HCT116 (cell line): ENCODE measurements at regions not wholly inside any gene's neighbourhood (a gene's known extent, or its start where the extent isn't known, plus 50 kb on each side); places are given as distances from the start of the nearest gene placed in this dataset.

Experiments
- ATAC-seq: fragments of 200-7000 bp; cut with Tn5 transposase; 2 replicates; pipeline ENCODE4 v1.9.1; 2020; ENCODE audit warnings: mild to moderate bottlenecking, moderate library complexity
- BruUV-seq: library from RNA; stranded (reverse); fragments of 400-500 nt; replicated peaks from 2 replicates; lab custom pipeline; 2021; lab: Mats Ljungman, UMichigan
- CTCF ChIA-PET: fragments of 300-600 bp; sonication (Branson Sonifier 250); formaldehyde crosslinking; loops from one replicate; lab custom pipeline; 2021; ENCODE audit warnings: antibody characterized with exemption; lab: Charles Lee
- POLR2A ChIA-PET: fragments of 300-600, 350-600 bp; sonication (Branson Sonifier 250); formaldehyde crosslinking; loops from one replicate; lab custom pipeline; 2021; ENCODE audit warnings: antibody characterized with exemption; lab: Charles Lee
- RAD21 ChIA-PET, 2 experiments: fragments of 300-600 bp; sonication (Branson Sonifier 250); formaldehyde crosslinking; loops; one replicate each; lab custom pipeline; 2023; ENCODE audit warnings: low total read pairs in 2 of 2; ENCODE audit not compliant: uncharacterized antibody in 2 of 2, unreplicated experiment in 2 of 2, low non-redundant PET in 1 of 2; lab: Charles Lee
- DNase-seq: peaks from one replicate; pipeline ENCODE4 v3.0.0-alpha.2; 2010; ENCODE audit warnings: low read depth, low spot score
- H2AFZ ChIP-seq: fragments of 200-600 bp; shearing (Covaris generic), sonication (generic); 2 replicates; pipeline ENCODE4 v1.6.1; 2017; ENCODE audit warnings: low read depth, mixed run types, mixed read lengths, antibody characterized with exemption, low read length; ENCODE audit not compliant: poor library complexity, severe bottlenecking
- H3K27ac ChIP-seq: 2 replicates; pipeline ENCODE4 v1.5.1; 2012; ENCODE audit warnings: low read depth, low read length
- H3K27me3 ChIP-seq: fragments of 200-600 bp; sonication (generic); 2 replicates; pipeline ENCODE4 v1.6.1; 2016; ENCODE audit warnings: mixed run types, low read length, mixed read lengths; ENCODE audit not compliant: insufficient read depth
- H3K36me3 ChIP-seq, 2 experiments: fragments of 200-500 bp in 1 of 2; fragments of 200-600 bp in 1 of 2; sonication (Bioruptor generic) in 1 of 2; sonication (generic) in 1 of 2; 2 replicates each; pipeline versions ENCODE4 v1.5.1 to v1.6.1; 2014 to 2016; ENCODE audit warnings: low read length in 2 of 2, inconsistent platforms in 1 of 2, mixed read lengths in 1 of 2, mixed run types in 1 of 2; ENCODE audit not compliant: insufficient read depth in 2 of 2, control insufficient read depth in 1 of 2
- H3K4me1 ChIP-seq, 2 experiments: fragments of 200-600 bp in 1 of 2; sonication (generic) in 1 of 2; 2 replicates each; pipeline versions ENCODE4 v1.5.1 to v1.6.1; 2012 to 2017; ENCODE audit warnings: low read length in 2 of 2, inconsistent platforms in 1 of 2, mild to moderate bottlenecking in 1 of 2, mixed read lengths in 1 of 2, mixed run types in 1 of 2, moderate library complexity in 1 of 2; ENCODE audit not compliant: insufficient read depth in 2 of 2, control insufficient read depth in 1 of 2
- H3K4me2 ChIP-seq: fragments of 200-600 bp; sonication (generic); 2 replicates; pipeline ENCODE4 v1.6.1; 2017; ENCODE audit warnings: mixed run types, low read length, mixed read lengths
- H3K4me3 ChIP-seq, 2 experiments: fragments of 200-600 bp in 1 of 2; sonication (generic) in 1 of 2; replicated peaks in 1 of 2; 2 replicates each; pipeline ENCODE4 v1.5.1; 2011 to 2016; ENCODE audit warnings: low read length in 2 of 2, control low read depth in 1 of 2, low read depth in 1 of 2, mild to moderate bottlenecking in 1 of 2, mixed read lengths in 1 of 2, mixed run types in 1 of 2
- H3K79me2 ChIP-seq: fragments of 200-600 bp; sonication (generic); 2 replicates; pipeline ENCODE4 v1.6.1; 2017; ENCODE audit warnings: mild to moderate bottlenecking, mixed run types, low read length, moderate library complexity, mixed read lengths; ENCODE audit not compliant: insufficient read depth
- H3K9ac ChIP-seq: fragments of 200-600 bp; sonication (generic); 2 replicates; pipeline ENCODE4 v1.6.1; 2016; ENCODE audit warnings: low read length, mixed read lengths
- H3K9me2 ChIP-seq: fragments of 200-600 bp; sonication (generic), shearing (Covaris generic); 2 replicates; pipeline ENCODE4 v1.6.1; 2017; ENCODE audit warnings: mixed run types, mild to moderate bottlenecking, moderate library complexity; ENCODE audit not compliant: insufficient read depth
- H3K9me3 ChIP-seq, 2 experiments: fragments of 200-500 bp in 1 of 2; fragments of 200-600 bp in 1 of 2; sonication (Bioruptor generic) in 1 of 2; sonication (generic) in 1 of 2; 2 replicates each; pipeline ENCODE4 v1.6.1; 2014 to 2017; ENCODE audit warnings: low read length in 2 of 2, mixed read lengths in 2 of 2, inconsistent platforms in 1 of 2, low read depth in 1 of 2, mild to moderate bottlenecking in 1 of 2, mixed run types in 1 of 2, moderate library complexity in 1 of 2; ENCODE audit not compliant: control insufficient read depth in 1 of 2, insufficient read depth in 1 of 2
- H4K20me1 ChIP-seq: fragments of 200-600 bp; sonication (generic), shearing (Covaris generic); 2 replicates; pipeline ENCODE4 v1.6.1; 2017; ENCODE audit warnings: mixed run types, mild to moderate bottlenecking, moderate library complexity; ENCODE audit not compliant: insufficient read depth
- EZH2phosphoT487 ChIP-seq: fragments of 200-600 bp; IDR thresholded peaks from 2 replicates; pipeline ENCODE4 v1.6.1; 2018; ENCODE audit warnings: antibody characterized with exemption, borderline replicate concordance
- POLR2A ChIP-seq: IDR thresholded peaks from 2 replicates; pipeline ENCODE4 v1.7.0; 2011; ENCODE audit warnings: borderline replicate concordance; ENCODE audit not compliant: insufficient read depth, insufficient read length; ENCODE audit errors: extremely low read depth
- REST ChIP-seq: IDR thresholded peaks from 2 replicates; pipeline ENCODE4 v1.6.1; 2012; ENCODE audit warnings: low read depth
- SP1 ChIP-seq: IDR thresholded peaks from 2 replicates; pipeline ENCODE4 v1.6.1; 2012; ENCODE audit warnings: low read depth
- SRF ChIP-seq: IDR thresholded peaks from 2 replicates; pipeline ENCODE4 v1.6.1; 2012; ENCODE audit warnings: low read depth
- ZBTB33 ChIP-seq: IDR thresholded peaks from 2 replicates; pipeline ENCODE4 v1.6.1; 2011; ENCODE audit warnings: mild to moderate bottlenecking, low read length, moderate library complexity; ENCODE audit not compliant: insufficient replicate concordance; ENCODE audit errors: extremely low read depth
- intact Hi-C: fragments of 100-400 bp; cut with micrococcal nuclease; formaldehyde crosslinking; loops from 2 replicates; pipeline ENCODE4 v1.10.0; 2022

GRCh38 chr9:96067600-96067999 is 192.1 kb downstream of the ERCC6L2 start:
- ATAC-seq (no peak), DNase-seq (no peak)
- Histone ChIP-seq H3K9me2 (no peaks in the 10 kb centered on the region), H3K27ac (no peak overlapping the region), H3K9me3 (no peaks in the 10 kb centered on the region), H3K4me2 (no peak overlapping the region), H3K36me3 (no peaks in the 10 kb centered on the region), H3K27me3 (no peaks in the 10 kb centered on the region), H4K20me1 (no peaks in the 10 kb centered on the region), H3K4me3 (no peak overlapping the region), H3K79me2 (no peaks in the 10 kb centered on the region), H3K4me1 (no peaks in the 10 kb centered on the region), H2AFZ (no peak overlapping the region), H3K9ac (no peak overlapping the region)
- ChIA-PET POLR2A (no interaction called here), RAD21 (no interaction called here), CTCF (no interaction called here)
- intact Hi-C loops: no loop called here
- TF ChIP-seq SRF: no peak
- no peak for TF ChIP-seq SP1
- no peak for TF ChIP-seq REST
- TF ChIP-seq EZH2phosphoT487: no peak
- TF ChIP-seq ZBTB33: no peak
- no peak for TF ChIP-seq POLR2A
- TF ChIP-seq, all 23 proteins: peak for 0
- no TSS peak for BruUV-seq
